ENCODE measurements at regions not wholly inside any gene's neighbourhood (a gene's known extent, or its start where the extent isn't known, plus 50 kb on each side); places are given as distances from the start of the nearest gene placed in this dataset.

GRCh38 chr3:190988102-190988501 is 125.6 kb upstream of the GMNC start:
- Mint-ChIP-seq H3K4me1 (peaks cover 3% of the 10 kb centered on the region; the same call in 1 of the 3 replicates), H3K36me3 (ENCODE audit: low read depth) (peaks cover 34% of the 10 kb centered on the region), H3K27me3 (ENCODE audit: insufficient read depth, low read depth, poor library complexity) (peaks cover 6% of the 10 kb centered on the region), H3K27ac (no peak overlapping the region), H3K4me3 (no peak overlapping the region), H3K9me3 (peaks cover 36% of the 10 kb centered on the region)
- Histone ChIP-seq H3K4me1 (ENCODE audit: insufficient read depth) (no peaks in the 10 kb centered on the region), H3K4me3 (no peak overlapping the region), H3K27me3 (ENCODE audit: insufficient read depth) (no peaks in the 10 kb centered on the region), H3K36me3 (ENCODE audit: insufficient read depth) (no peaks in the 10 kb centered on the region; the same call in 1 of the 2 replicates), H2AFZ (no peak overlapping the region), H3K27ac (ENCODE audit: low read depth) (no peak overlapping the region), H4K20me1 (replicated peaks; ENCODE audit: insufficient read depth) (no peaks in the 10 kb centered on the region), H3K4me2 (no peak overlapping the region), H3K9me2 (ENCODE audit: insufficient read depth) (0 out of 2 replicates have a peak, but pooled peaks cover 3% of the 10 kb centered on the region), H3F3A (replicated peaks; ENCODE audit: low read depth) (no peaks in the 10 kb centered on the region), H3K79me2 (replicated peaks; ENCODE audit: insufficient read depth) (no peaks in the 10 kb centered on the region)
- DNase-seq (ENCODE audit: low spot score) (no peak), ATAC-seq (no peak)
- no peak for TF ChIP-seq STAT1 (IDR thresholded peaks at IDR 0.05; ENCODE audit: unreplicated experiment)
- TF ChIP-seq EZH2 (IDR thresholded peaks at IDR 0.05; ENCODE audit: low read depth, unreplicated experiment), result no peak
- no peak for TF ChIP-seq CREB1 (CRISPR knock-in tag; IDR thresholded peaks at IDR 0.05; ENCODE audit: low read depth)

- no peaks in the 10 kb centered on the region; the same call in 1 of the 2 replicates for H3K36me3 ChIP-seq (ENCODE audit: insufficient read depth)
- Mint-ChIP-seq H3K4me1 (peaks cover 3% of the 10 kb centered on the region; the same call in 1 of the 3 replicates), H3K36me3 (ENCODE audit: low read depth) (peaks cover 30% of the 10 kb centered on the region), H3K27ac (no peak overlapping the region), H3K27me3 (ENCODE audit: insufficient read depth, low read depth, poor library complexity) (peaks cover 4% of the 10 kb centered on the region), H3K4me3 (no peak overlapping the region), H3K9me3 (peaks cover 34% of the 10 kb centered on the region)
- DNase-seq (ENCODE audit: low spot score), result no peak
- H3K27ac ChIP-seq (ENCODE audit: low read depth), result no peak overlapping the region
- no peaks in the 10 kb centered on the region for H4K20me1 ChIP-seq (replicated peaks; ENCODE audit: insufficient read depth)
- no peaks in the 10 kb centered on the region for H3K79me2 ChIP-seq (replicated peaks; ENCODE audit: insufficient read depth)
- no peak for ATAC-seq
- H3K4me1 ChIP-seq (ENCODE audit: insufficient read depth), result no peaks in the 10 kb centered on the region
- no peak for TF ChIP-seq EZH2 (IDR thresholded peaks at IDR 0.05; ENCODE audit: low read depth, unreplicated experiment)
- no peaks in the 10 kb centered on the region for H3K27me3 ChIP-seq (ENCODE audit: insufficient read depth)
- no peak overlapping the region for H2AFZ ChIP-seq
- H3K9me2 ChIP-seq (ENCODE audit: insufficient read depth), result no peaks in the 10 kb centered on the region
- H3K4me2 ChIP-seq, result no peak overlapping the region
- H3F3A ChIP-seq (replicated peaks; ENCODE audit: low read depth), result no peaks in the 10 kb centered on the region
- H3K4me3 ChIP-seq, result no peak overlapping the region
These were observed 122.2 kb upstream of the GMNC start for GRCh38 chr3:190984502-190985244.

DNA sequence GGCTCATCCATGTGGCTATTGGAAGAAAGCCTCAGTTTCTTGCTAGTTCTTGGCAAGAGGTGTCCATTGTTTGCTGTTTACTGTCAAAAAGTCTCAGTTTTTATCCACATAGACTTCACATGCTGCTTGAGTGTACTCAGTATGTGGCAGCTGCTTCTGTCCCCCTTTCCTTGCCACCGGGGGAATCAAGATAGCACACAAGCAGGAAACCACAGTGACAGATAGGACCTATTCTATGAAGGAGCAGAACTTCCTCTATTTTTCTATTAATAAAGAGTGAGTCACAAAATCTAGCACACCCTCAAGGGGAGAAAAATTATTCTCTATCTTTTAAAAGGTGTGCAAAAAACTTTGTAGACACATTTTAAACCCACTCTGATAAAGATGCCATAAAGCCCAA is 121.4 kb upstream of the GMNC start:
- Mint-ChIP-seq H3K36me3 (ENCODE audit: low read depth) (peaks cover 22% of the 10 kb centered on the region), H3K4me3 (no peak overlapping the region), H3K9me3 (peaks cover 26% of the 10 kb centered on the region), H3K27ac (no peak overlapping the region), H3K4me1 (peaks cover 3% of the 10 kb centered on the region; the same call in 1 of the 3 replicates), H3K27me3 (ENCODE audit: insufficient read depth, low read depth, poor library complexity) (peaks cover 4% of the 10 kb centered on the region)
- no peak overlapping the region for H3K4me3 ChIP-seq
- no peak for DNase-seq (ENCODE audit: low spot score)
- H4K20me1 ChIP-seq (replicated peaks; ENCODE audit: insufficient read depth), result no peaks in the 10 kb centered on the region
- H3K27me3 ChIP-seq (ENCODE audit: insufficient read depth), result no peaks in the 10 kb centered on the region
- no peak for ATAC-seq
- no peaks in the 10 kb centered on the region for H3K79me2 ChIP-seq (replicated peaks; ENCODE audit: insufficient read depth)
- no peaks in the 10 kb centered on the region for H3F3A ChIP-seq (replicated peaks; ENCODE audit: low read depth)
- H3K27ac ChIP-seq (ENCODE audit: low read depth), result no peak overlapping the region
- H2AFZ ChIP-seq, result no peak overlapping the region
- no peak overlapping the region for H3K4me2 ChIP-seq
- H3K36me3 ChIP-seq (ENCODE audit: insufficient read depth), result no peaks in the 10 kb centered on the region; the same call in 1 of the 2 replicates
- no peaks in the 10 kb centered on the region for H3K4me1 ChIP-seq (ENCODE audit: insufficient read depth)
- H3K9me2 ChIP-seq (ENCODE audit: insufficient read depth), result no peaks in the 10 kb centered on the region
- TF ChIP-seq ZNF114 (CRISPR knock-in tag; IDR thresholded peaks at IDR 0.05), result no peak
- no peak for TF ChIP-seq JUNB (IDR thresholded peaks at IDR 0.05; ENCODE audit: unreplicated experiment)
- TF ChIP-seq CTCF (conservative IDR thresholded peaks at IDR 0.05; ENCODE audit: low read depth in 2 of 2), result no peak
- TF ChIP-seq ETS1 (IDR thresholded peaks at IDR 0.05), result no peak

Measured in GM23338 (cell line).